DMS 273 treated with DMSO at 0.1 percent for 48 hours (cell line): ENCODE measurements at regions not wholly inside any gene's neighbourhood (a gene's known extent, or its start where the extent isn't known, plus 50 kb on each side); places are given as distances from the start of the nearest gene placed in this dataset.
"Not testable (repeated sequence)": the region's sequence is repeated elsewhere in the genome, so short reads cannot be mapped to it uniquely, and the experiment has no call there.

Experiments used
- DNase-seq: peaks from one replicate; lab custom pipeline; 2025; lab: John Stamatoyannopoulos, UW

- no peak for DNase-seq
Measured at GRCh38 chr7:114083166-114084001, 164.6 kb upstream of the PPP1R3A start.

- DNase-seq, result no peak
Measured at GRCh38 chr7:114082642-114083165, 163.9 kb upstream of the PPP1R3A start.

GRCh38 chr7:114081606-114082425 lies 163.0 kb upstream of the PPP1R3A start:
- peak; percentile 69 for DNase-seq

- not testable (repeated sequence) for DNase-seq
Measured at GRCh38 chr7:114077158-114077524, 158.3 kb upstream of the PPP1R3A start.

GRCh38 chr7:114076392-114077157 lies 157.8 kb upstream of the PPP1R3A start:
- not testable (repeated sequence) for DNase-seq

GRCh38 chr7:114073701-114074100 lies 154.9 kb upstream of the PPP1R3A start:
- no peak for DNase-seq

- DNase-seq, result no peak
Measured at GRCh38 chr7:114070246-114070645, 151.4 kb upstream of the PPP1R3A start.

GRCh38 chr7:114062810-114063209 lies 144.0 kb upstream of the PPP1R3A start:
- DNase-seq, result peak; percentile 26

- no peak for DNase-seq
Measured at GRCh38 chr7:114051871-114052331, 133.1 kb upstream of the PPP1R3A start.

GRCh38 chr7:114050571-114050970 lies 131.8 kb upstream of the PPP1R3A start:
- DNase-seq, result no peak

- no peak for DNase-seq
Measured at GRCh38 chr7:114048386-114049235, 129.8 kb upstream of the PPP1R3A start.

- DNase-seq, result no peak
Measured at GRCh38 chr7:114047889-114048288, 129.1 kb upstream of the PPP1R3A start.

GRCh38 chr7:114033475-114033874 lies 114.7 kb upstream of the PPP1R3A start:
- no peak for DNase-seq

- peak; percentile 34 for DNase-seq
Measured at GRCh38 chr7:114026486-114027089, 107.8 kb upstream of the PPP1R3A start.

- no peak for DNase-seq
Measured at GRCh38 chr7:114021135-114021534, 102.3 kb upstream of the PPP1R3A start.

GRCh38 chr7:114008696-114009095 lies 89.9 kb upstream of the PPP1R3A start:
- no peak for DNase-seq

GRCh38 chr7:114007386-114007785 lies 88.6 kb upstream of the PPP1R3A start:
- no peak for DNase-seq

- DNase-seq, result no peak
Measured at GRCh38 chr7:113998934-113999333, 80.1 kb upstream of the PPP1R3A start.

- no peak for DNase-seq
Measured at GRCh38 chr7:113996405-113996804, 77.6 kb upstream of the PPP1R3A start.

- no peak for DNase-seq
Measured at GRCh38 chr7:113986216-113986615, 67.4 kb upstream of the PPP1R3A start.

- DNase-seq, result no peak
Measured at GRCh38 chr7:113976508-113976907, 57.7 kb upstream of the PPP1R3A start.
